ENCODE measurements at regions not wholly inside any gene's neighbourhood (a gene's known extent, or its start where the extent isn't known, plus 50 kb on each side); places are given as distances from the start of the nearest gene placed in this dataset.

DNA sequence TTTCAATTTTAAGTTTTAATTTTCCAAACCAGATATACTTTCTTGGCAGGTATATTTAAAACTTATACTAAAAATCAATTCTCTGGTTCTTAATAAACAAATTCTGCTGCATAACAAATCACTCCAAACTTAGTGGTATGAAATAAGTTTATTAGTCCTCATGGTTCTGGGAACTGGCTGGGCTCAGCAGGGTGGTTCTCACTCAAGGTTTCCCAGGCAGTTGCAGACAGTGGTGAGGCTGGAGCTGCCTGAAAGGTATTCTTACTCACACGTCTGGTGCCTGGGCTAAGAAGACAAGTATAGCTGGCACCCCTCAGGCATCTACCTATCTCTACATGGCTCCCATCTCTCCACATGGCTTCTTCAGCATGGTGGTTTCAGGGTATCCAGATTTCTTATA is 308.2 kb upstream of the CCDC196 start:
- TF ChIP-seq, protein P1, sequence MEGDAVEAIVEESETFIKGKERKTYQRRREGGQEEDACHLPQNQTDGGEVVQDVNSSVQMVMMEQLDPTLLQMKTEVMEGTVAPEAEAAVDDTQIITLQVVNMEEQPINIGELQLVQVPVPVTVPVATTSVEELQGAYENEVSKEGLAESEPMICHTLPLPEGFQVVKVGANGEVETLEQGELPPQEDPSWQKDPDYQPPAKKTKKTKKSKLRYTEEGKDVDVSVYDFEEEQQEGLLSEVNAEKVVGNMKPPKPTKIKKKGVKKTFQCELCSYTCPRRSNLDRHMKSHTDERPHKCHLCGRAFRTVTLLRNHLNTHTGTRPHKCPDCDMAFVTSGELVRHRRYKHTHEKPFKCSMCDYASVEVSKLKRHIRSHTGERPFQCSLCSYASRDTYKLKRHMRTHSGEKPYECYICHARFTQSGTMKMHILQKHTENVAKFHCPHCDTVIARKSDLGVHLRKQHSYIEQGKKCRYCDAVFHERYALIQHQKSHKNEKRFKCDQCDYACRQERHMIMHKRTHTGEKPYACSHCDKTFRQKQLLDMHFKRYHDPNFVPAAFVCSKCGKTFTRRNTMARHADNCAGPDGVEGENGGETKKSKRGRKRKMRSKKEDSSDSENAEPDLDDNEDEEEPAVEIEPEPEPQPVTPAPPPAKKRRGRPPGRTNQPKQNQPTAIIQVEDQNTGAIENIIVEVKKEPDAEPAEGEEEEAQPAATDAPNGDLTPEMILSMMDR (conservative IDR thresholded peaks at IDR 0.05 in 1 of 2, IDR thresholded peaks at IDR 0.05 in 1 of 2; ENCODE audit: low read depth in 1 of 2, low read length in 2 of 2) = no peak
- TF ChIP-seq EZH2 (IDR thresholded peaks at IDR 0.05; ENCODE audit: low read length, missing control alignments) = no peak

All from fibroblast of lung (primary cell).